Activated T-cell treated with anti-CD3 and anti-CD28 coated beads for 4 hours (primary cell): ENCODE measurements at regions not wholly inside any gene's neighbourhood (a gene's known extent, or its start where the extent isn't known, plus 50 kb on each side); places are given as distances from the start of the nearest gene placed in this dataset.

Source experiments
- DNase-seq: peaks from one replicate; pipeline ENCODE4 v3.0.0-alpha.2; 2020

- no peak for DNase-seq
Measured at GRCh38 chr2:219692521-219692920, 65.1 kb downstream of the SLC4A3 start.

GRCh38 chr2:219695145-219695709 is 67.8 kb downstream of the SLC4A3 start:
- DNase-seq: no peak

- no peak for DNase-seq
Measured at GRCh38 chr2:219697811-219698747, 70.6 kb downstream of the SLC4A3 start.

- DNase-seq: no peak
Measured at GRCh38 chr2:219698748-219699439, 71.5 kb downstream of the SLC4A3 start.

- DNase-seq: no peak
Measured at GRCh38 chr2:219699440-219699821, 72.0 kb downstream of the SLC4A3 start.

- DNase-seq: no peak
Measured at GRCh38 chr2:219701847-219702634, 74.6 kb downstream of the SLC4A3 start.

GRCh38 chr2:219702796-219703545 is 75.5 kb downstream of the SLC4A3 start:
- no peak for DNase-seq

- no peak for DNase-seq
Measured at GRCh38 chr2:219704878-219705277, 77.4 kb downstream of the SLC4A3 start.

- DNase-seq: no peak
Measured at GRCh38 chr2:219706823-219707281, 79.4 kb downstream of the SLC4A3 start.

GRCh38 chr2:219707496-219708285 is 80.3 kb downstream of the SLC4A3 start:
- DNase-seq: no peak

- no peak for DNase-seq
Measured at GRCh38 chr2:219709331-219709761, 81.9 kb downstream of the SLC4A3 start.

GRCh38 chr2:219713110-219713509 is 85.7 kb downstream of the SLC4A3 start:
- no peak for DNase-seq

- no peak for DNase-seq
Measured at GRCh38 chr2:219714681-219715400, 87.4 kb downstream of the SLC4A3 start.

GRCh38 chr2:219718066-219718465 is 90.6 kb downstream of the SLC4A3 start:
- DNase-seq: no peak

GRCh38 chr2:219719521-219719920 is 92.1 kb downstream of the SLC4A3 start:
- no peak for DNase-seq

GRCh38 chr2:219720956-219721355 is 93.5 kb downstream of the SLC4A3 start:
- no peak for DNase-seq

- no peak for DNase-seq
Measured at GRCh38 chr2:219722276-219722879, 94.9 kb downstream of the SLC4A3 start.

GRCh38 chr2:219723311-219723710 is 95.9 kb downstream of the SLC4A3 start:
- no peak for DNase-seq

- DNase-seq: no peak
Measured at GRCh38 chr2:219724628-219725027, 97.2 kb downstream of the SLC4A3 start.

GRCh38 chr2:219726916-219727315 is 99.5 kb downstream of the SLC4A3 start:
- no peak for DNase-seq
